Natural killer cell treated with Interleukin-12 subunit alpha and Interleukin-12 subunit beta and Interleukin-15 and Interleukin-18, amount 100 ng/mL, for 72 hours (primary cell): ENCODE measurements at regions not wholly inside any gene's neighbourhood (a gene's known extent, or its start where the extent isn't known, plus 50 kb on each side); places are given as distances from the start of the nearest gene placed in this dataset.

ENCODE experiments used
- ATAC-seq, 2 donors: fragments of 150-1000 bp; cut with Tn5 transposase in 1 of 2; sonication (Bioruptor Pico), chemical (Tn5 transposase) in 1 of 2; 2 replicates each; pipeline ENCODE4 v1.10.0; 2021
- DNase-seq: peaks from one replicate; pipeline ENCODE4 v3.0.0; 2022; ENCODE audit warnings: low spot score
- H3K27ac Mint-ChIP-seq, 2 donors: 1 replicate in 1 of 2; 2 replicates in 1 of 2; pipeline ENCODE4 v1.8.0; 2022; ENCODE audit warnings: mixed read lengths in 2 of 2, mild to moderate bottlenecking in 1 of 2, moderate library complexity in 1 of 2
- H3K27me3 Mint-ChIP-seq, 2 donors: 1 replicate in 1 of 2; 2 replicates in 1 of 2; pipeline ENCODE4 v1.8.0; 2022; ENCODE audit warnings: mixed read lengths in 2 of 2
- H3K36me3 Mint-ChIP-seq: one replicate; pipeline ENCODE4 v1.8.0; 2022; ENCODE audit warnings: mixed read lengths
- H3K4me1 Mint-ChIP-seq, 2 donors: 1 replicate in 1 of 2; 2 replicates in 1 of 2; pipeline ENCODE4 v1.8.0; 2022; ENCODE audit warnings: low read depth in 2 of 2, mixed read lengths in 2 of 2, mild to moderate bottlenecking in 1 of 2
- H3K4me3 Mint-ChIP-seq: one replicate; pipeline ENCODE4 v1.8.0; 2022; ENCODE audit warnings: mixed read lengths
- H3K9me3 Mint-ChIP-seq: 2 replicates; pipeline ENCODE4 v1.8.0; 2022; ENCODE audit warnings: mixed read lengths

DNA sequence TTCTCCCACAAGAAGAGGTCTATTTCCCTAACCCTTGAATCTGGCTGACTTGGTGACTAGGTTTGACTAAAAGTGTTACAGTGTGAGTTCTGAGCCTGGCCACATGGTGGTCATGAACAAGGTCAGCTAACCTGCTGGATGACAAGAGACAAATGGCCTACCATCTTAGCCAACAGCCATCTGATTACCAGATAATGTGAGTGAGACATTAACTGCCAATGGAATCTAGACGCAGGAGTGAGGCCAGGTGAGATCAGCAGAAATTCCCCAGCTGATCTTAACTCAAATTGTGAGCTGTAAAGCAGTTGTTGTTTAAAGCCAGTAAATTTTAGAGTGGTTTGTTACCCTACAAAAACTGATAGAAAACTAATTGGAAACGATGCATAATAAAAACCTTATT, 320.0 kb downstream of the BRINP2 start:
- Mint-ChIP-seq H3K36me3 (no peaks in the 10 kb centered on the region), H3K4me1 (no peaks in the 10 kb centered on the region), H3K4me3 (no peak overlapping the region), H3K9me3 (peaks cover 10% of the 10 kb centered on the region), H3K27ac (no peak overlapping the region), H3K27me3 (no peaks in the 10 kb centered on the region)
- ATAC-seq (no peak), DNase-seq (no peak)

DNA sequence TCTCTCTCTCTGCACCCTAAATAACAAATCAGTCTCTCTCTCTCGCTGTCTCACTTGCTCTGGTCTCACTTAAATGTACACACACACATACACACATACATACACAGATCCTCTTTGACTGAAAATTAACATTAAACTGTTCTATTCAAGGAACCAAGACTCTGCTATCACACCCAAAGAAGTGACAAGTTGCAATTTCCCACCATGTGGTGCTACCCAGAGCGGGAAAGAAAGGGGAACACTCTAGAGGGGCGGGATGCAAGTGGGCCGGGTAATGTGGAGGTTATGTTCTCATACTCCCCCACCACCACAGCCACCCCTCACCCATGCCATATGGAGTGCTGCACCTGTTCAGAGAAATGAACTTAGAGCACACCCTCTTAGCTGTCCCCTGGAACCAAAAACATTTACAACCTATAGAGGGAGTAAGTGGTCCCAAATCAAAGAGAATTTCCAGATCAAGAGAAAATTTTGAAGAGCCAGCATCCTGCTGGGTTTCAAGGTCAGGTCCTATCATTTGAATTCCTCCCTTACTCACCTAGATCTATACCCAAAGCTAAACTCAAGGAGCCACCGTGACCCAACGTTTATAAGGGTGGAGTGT, 319.4 kb downstream of the BRINP2 start:
- DNase-seq, result no peak
- no peak for ATAC-seq
- H3K36me3 Mint-ChIP-seq, result no peaks in the 10 kb centered on the region
- no peak overlapping the region for H3K27ac Mint-ChIP-seq
- H3K4me1 Mint-ChIP-seq, result no peaks in the 10 kb centered on the region
- no peaks in the 10 kb centered on the region for H3K27me3 Mint-ChIP-seq
- no peak overlapping the region for H3K4me3 Mint-ChIP-seq
- H3K9me3 Mint-ChIP-seq, result peaks cover 10% of the 10 kb centered on the region

DNA sequence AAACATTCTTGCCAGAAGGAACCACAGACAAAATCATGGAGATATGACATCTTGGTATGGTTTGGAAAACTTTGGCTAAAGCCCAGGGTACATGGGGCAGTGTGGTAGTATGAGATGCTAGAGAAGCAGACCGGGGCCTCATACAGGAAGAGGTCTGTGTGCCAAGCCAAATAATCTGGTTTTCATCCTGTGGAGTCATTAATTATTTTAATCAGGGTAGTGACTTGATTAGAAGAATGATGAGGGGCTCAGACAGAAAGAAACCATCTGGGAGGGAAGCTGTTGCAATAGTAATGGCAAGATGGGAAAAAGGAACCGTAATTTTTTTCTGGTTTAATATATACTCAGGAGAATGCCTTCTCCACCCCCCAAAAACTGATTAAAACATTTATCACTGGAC, 318.0 kb downstream of the BRINP2 start:
- ATAC-seq (no peak), DNase-seq (no peak)
- no peaks in the 10 kb centered on the region for H3K36me3 Mint-ChIP-seq
- peaks cover 9% of the 10 kb centered on the region for H3K9me3 Mint-ChIP-seq
- no peaks in the 10 kb centered on the region for H3K27me3 Mint-ChIP-seq
- no peak overlapping the region for H3K4me3 Mint-ChIP-seq
- H3K4me1 Mint-ChIP-seq, result no peaks in the 10 kb centered on the region
- H3K27ac Mint-ChIP-seq, result no peak overlapping the region

DNA sequence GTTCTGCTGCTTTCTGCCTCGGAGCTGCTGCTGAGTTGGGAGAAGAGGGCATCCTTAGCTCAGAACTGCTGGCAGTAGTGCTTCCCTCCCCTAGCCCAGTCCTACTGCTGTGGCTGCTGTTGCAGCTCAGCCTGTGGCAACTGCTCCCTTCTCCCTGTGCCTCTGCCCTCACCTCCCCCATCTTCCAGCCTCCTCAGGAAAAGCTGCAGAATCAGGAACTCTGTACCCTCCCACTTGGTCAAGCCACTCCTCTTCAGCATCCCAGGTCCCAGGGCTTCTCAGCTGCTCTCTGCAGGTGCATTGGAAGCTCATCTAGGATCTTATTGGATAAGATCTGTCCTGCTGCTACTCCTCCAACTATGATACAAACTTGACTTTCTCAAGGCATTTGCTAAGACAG, 316.7 kb downstream of the BRINP2 start:
- ATAC-seq (no peak), DNase-seq (no peak)
- Mint-ChIP-seq H3K27ac (no peak overlapping the region), H3K9me3 (peaks cover 13% of the 10 kb centered on the region), H3K4me3 (no peak overlapping the region), H3K27me3 (no peaks in the 10 kb centered on the region), H3K36me3 (no peaks in the 10 kb centered on the region), H3K4me1 (no peaks in the 10 kb centered on the region)

DNA sequence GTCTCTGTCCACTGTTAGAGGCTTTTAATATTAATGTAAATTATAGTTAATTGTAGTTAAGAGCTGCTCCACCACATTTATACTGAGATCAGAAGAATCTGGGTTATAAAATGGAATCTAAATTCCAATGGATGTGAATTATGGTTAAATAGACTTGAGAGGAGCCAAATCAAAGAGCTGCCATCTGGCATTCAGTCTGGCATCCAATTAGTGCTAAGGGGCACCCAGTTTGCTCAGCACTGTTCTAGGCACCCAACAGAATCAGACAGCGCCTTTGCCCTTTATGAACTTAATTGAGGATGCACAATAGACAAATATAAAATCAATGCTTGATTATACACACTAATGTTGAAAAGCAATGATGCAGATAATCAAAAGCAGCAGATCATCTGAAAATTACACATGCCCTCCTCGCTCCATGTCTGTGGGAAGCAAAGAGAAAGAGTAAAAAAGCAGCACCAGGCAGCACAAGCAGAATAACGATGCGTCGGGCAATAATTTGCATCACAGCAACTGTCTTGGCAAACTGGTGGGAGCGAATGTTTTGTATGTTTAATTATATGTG, 310.1 kb downstream of the BRINP2 start:
- no peak for ATAC-seq
- DNase-seq, result no peak
- no peak overlapping the region for H3K27ac Mint-ChIP-seq
- H3K9me3 Mint-ChIP-seq, result peaks cover 23% of the 10 kb centered on the region
- H3K36me3 Mint-ChIP-seq, result peaks cover 5% of the 10 kb centered on the region
- no peaks in the 10 kb centered on the region for H3K4me1 Mint-ChIP-seq
- no peaks in the 10 kb centered on the region for H3K27me3 Mint-ChIP-seq
- no peak overlapping the region for H3K4me3 Mint-ChIP-seq

DNA sequence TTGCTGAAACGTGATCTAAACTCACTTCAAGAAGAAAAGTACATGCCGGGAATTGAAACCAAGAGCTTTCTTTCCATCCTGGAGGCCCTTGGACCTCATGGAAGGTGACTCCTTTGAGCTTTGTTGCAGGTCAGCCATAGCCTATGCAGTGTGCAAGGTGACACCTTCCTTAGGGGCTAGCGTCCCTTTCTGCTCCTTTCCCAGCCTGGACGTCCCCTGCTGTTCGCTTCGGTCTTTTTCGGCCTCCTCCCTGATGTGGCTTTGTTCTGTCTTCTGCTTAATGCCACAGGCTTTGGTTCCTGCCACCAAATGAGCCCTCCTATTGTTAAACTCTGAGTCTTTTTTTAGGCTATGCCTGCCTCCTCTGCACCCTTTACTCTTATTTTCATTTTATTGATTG, 308.8 kb downstream of the BRINP2 start:
- H3K4me3 Mint-ChIP-seq, result no peak overlapping the region
- ATAC-seq, result no peak
- H3K9me3 Mint-ChIP-seq, result peaks cover 28% of the 10 kb centered on the region
- DNase-seq, result no peak
- H3K4me1 Mint-ChIP-seq, result no peaks in the 10 kb centered on the region
- no peak overlapping the region for H3K27ac Mint-ChIP-seq
- no peaks in the 10 kb centered on the region for H3K27me3 Mint-ChIP-seq
- H3K36me3 Mint-ChIP-seq, result peaks cover 5% of the 10 kb centered on the region

DNA sequence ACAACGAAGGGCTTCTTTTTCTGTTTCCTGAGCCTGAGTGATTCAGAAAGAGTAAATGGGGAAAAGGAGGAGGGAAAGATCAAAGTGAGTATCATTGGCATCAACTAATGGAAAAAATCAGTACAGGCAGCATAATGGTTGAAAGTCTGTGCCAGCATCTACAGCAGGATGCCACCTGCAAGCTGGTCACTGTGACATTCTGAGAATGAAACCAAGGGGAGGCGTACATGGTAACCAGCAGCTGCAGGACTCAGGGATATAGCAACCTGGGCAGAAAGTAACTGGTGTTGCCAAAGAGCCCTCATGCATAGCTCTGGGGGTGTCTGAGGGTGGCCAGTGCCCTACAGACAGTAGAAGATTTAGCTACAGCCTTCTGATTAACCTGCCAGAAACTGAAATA, 305.9 kb downstream of the BRINP2 start:
- no peak for DNase-seq
- H3K27ac Mint-ChIP-seq, result no peak overlapping the region
- H3K4me3 Mint-ChIP-seq, result no peak overlapping the region
- ATAC-seq, result no peak
- H3K9me3 Mint-ChIP-seq, result peaks cover 23% of the 10 kb centered on the region
- H3K4me1 Mint-ChIP-seq, result no peaks in the 10 kb centered on the region
- no peaks in the 10 kb centered on the region for H3K27me3 Mint-ChIP-seq
- H3K36me3 Mint-ChIP-seq, result peaks cover 5% of the 10 kb centered on the region

DNA sequence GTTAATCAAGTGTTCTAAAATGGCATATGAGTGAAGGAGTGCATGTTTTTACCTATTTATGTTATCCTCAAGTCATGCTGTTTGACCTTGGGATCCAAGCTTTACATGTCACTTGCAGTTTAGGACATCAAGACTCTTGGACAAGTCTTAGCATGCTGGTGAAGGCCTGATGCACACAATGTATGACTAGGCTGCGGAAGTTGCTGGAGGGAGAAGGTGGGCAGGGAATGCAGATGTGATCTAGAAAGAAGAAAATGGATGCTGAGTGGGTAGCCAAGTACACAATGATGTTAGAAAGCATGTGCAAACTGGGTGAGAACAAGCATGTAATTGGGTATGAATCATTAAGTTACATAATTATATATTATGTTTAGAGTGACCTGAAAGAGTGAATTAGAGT, 301.8 kb downstream of the BRINP2 start:
- H3K27me3 Mint-ChIP-seq, result no peaks in the 10 kb centered on the region
- ATAC-seq, result no peak
- H3K9me3 Mint-ChIP-seq, result peaks cover 23% of the 10 kb centered on the region

DNA sequence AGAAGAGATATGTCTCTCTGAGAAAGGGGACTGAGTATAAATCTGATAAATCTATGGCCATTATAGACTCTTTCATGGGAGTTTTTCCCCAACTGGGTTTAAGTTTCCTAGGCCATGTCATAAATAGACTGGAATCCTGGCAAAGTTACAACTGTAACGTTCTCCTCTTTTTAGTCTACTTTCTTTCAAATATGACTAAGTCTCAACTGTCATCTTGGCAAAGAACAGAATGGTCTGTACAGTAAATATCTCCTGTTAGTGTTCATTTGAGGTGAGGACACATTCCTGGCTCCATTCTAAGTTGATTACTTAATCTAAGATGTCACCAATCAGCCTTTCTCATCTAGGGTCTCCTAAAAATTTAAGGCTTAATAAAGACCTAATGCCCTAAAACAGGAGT, 300.5 kb downstream of the BRINP2 start:
- Mint-ChIP-seq H3K4me3 (no peak overlapping the region), H3K27ac (no peak overlapping the region), H3K36me3 (no peaks in the 10 kb centered on the region), H3K9me3 (peaks cover 23% of the 10 kb centered on the region), H3K27me3 (no peaks in the 10 kb centered on the region), H3K4me1 (no peaks in the 10 kb centered on the region)
- ATAC-seq (no peak), DNase-seq (no peak)

More for the DNA sequence above, 301.8 kb downstream of the BRINP2 start:
- Mint-ChIP-seq H3K4me3 (no peak overlapping the region), H3K4me1 (no peaks in the 10 kb centered on the region), H3K27ac (no peak overlapping the region), H3K36me3 (no peaks in the 10 kb centered on the region)
- no peak for DNase-seq

DNA sequence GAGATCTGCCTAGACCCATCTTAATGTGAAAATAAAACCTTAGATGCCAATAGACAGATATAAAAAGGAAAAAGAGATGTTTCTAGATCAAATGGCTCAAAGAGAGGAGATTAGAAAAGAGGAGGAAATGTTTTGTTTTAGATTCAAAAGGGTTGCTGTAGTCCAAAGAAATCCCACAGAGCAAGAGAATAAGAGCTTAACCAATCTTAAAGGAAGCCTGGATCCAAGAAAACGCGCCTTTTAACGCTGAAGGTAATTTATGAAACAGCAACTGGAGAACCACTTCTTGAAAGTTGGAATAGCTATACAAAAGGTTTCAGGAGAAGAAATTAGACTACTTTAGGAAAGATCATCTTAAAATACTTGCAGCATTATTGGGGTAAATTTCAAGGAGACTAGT, 298.8 kb downstream of the BRINP2 start:
- H3K4me3 Mint-ChIP-seq, result no peak overlapping the region
- DNase-seq, result no peak
- no peaks in the 10 kb centered on the region for H3K27me3 Mint-ChIP-seq

DNA sequence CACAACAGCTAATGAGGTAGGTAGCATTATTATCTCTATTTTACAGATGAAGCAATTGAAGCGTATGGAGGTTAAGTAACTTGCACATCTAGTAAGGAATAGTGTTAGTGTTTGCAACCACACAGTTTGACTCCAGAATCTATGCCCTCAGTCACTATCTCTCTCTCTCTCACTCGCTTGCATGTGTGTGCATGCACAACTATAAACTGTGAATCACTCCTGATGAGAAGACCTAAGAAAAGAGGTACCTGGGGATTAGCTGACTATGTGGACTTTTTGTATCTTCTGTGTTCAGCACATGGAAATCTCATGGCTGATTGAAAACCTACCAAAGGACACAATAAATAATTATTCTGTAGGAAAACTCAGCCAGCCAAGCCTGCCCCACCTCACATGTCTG, 295.5 kb downstream of the BRINP2 start:
- no peak for DNase-seq
- Mint-ChIP-seq H3K4me3 (no peak overlapping the region), H3K4me1 (no peaks in the 10 kb centered on the region), H3K27ac (no peak overlapping the region), H3K27me3 (no peaks in the 10 kb centered on the region), H3K36me3 (no peaks in the 10 kb centered on the region), H3K9me3 (peaks cover 18% of the 10 kb centered on the region)
- no peak for ATAC-seq

More for the DNA sequence above, 298.8 kb downstream of the BRINP2 start:
- Mint-ChIP-seq H3K27ac (no peak overlapping the region), H3K9me3 (peaks cover 17% of the 10 kb centered on the region), H3K4me1 (no peaks in the 10 kb centered on the region), H3K36me3 (no peaks in the 10 kb centered on the region)
- ATAC-seq, result no peak

DNA sequence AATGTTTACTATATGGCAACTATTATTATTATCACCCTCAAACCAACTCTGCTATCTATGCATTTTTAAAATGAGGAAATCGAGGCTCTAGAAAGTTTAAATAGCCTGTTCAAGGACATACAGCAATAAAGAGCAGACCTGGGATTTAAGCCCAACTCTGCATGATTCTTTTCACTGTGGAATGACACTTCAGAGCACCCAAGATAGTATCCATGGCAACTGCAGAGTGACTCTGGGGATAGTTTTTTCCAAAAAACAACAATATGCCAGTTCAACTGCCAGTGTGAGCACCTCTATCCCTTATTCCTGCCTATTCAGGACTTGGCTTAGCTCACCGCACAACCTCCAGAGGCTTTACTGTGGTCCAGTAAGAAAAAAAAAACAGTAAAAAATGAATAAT, 293.9 kb downstream of the BRINP2 start:
- peaks cover 18% of the 10 kb centered on the region for H3K9me3 Mint-ChIP-seq
- DNase-seq (no peak), ATAC-seq (no peak)
- H3K4me3 Mint-ChIP-seq, result no peak overlapping the region
- no peaks in the 10 kb centered on the region for H3K36me3 Mint-ChIP-seq
- H3K27me3 Mint-ChIP-seq, result no peaks in the 10 kb centered on the region
- H3K4me1 Mint-ChIP-seq, result no peaks in the 10 kb centered on the region
- no peak overlapping the region for H3K27ac Mint-ChIP-seq

DNA sequence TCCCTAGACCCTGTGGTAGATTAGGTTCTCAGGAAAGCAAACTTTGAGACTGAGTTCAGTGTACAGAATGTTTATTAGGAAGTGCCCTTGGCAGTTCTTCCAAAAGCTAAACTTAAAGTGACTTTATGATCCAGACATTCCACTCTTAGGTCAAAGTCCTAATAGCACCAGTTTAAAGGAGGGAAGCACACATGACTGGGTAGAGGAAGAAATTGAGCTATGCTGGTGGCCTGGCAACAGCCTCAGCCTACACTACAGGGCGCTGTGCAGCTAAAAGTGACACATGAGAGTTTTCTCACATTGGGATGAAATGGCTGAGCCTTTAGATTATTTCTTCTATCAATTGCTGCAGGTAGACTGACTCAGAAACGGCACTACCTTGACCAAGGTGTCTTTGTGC, 280.4 kb downstream of the BRINP2 start:
- DNase-seq, result no peak
- no peaks in the 10 kb centered on the region for H3K36me3 Mint-ChIP-seq
- peaks cover 20% of the 10 kb centered on the region for H3K9me3 Mint-ChIP-seq
- no peak for ATAC-seq
- no peaks in the 10 kb centered on the region for H3K27me3 Mint-ChIP-seq
- no peaks in the 10 kb centered on the region for H3K4me1 Mint-ChIP-seq
- no peak overlapping the region for H3K4me3 Mint-ChIP-seq
- no peak overlapping the region for H3K27ac Mint-ChIP-seq

DNA sequence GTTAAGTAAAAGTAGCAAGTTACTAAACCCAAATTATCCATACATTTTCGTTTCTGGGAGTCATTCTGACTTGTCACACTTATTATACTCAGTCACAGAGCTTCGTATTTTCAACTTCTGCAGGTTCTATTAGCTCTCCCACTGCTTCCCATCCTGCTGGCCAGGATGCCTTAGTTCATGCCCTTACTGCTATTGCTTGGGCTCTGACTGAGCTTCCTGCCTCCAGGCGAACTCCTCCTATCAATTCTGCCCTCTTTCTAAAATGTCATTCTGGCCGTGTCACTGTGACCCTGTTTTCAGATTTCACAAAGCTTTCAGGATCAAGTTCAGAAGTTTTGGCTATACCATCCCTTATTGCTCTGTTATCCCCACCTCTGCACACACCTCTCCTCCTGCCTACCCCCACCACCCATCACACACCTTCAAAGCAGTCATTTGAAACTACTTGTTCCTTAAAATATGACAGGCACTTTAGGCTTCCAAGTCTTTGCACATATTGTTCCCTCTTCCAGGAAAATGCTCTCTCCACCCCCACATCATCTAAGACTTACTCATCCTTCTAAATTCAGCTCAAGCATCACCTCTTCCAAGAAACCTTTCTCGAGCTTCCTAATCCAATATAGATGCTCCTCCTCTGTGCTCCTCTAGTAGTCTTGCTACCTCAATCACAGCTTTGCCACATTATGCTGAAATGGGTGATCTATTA, 278.0 kb downstream of the BRINP2 start:
- no peak overlapping the region for H3K4me3 Mint-ChIP-seq
- no peaks in the 10 kb centered on the region for H3K4me1 Mint-ChIP-seq
- DNase-seq (no peak), ATAC-seq (no peak)
- H3K9me3 Mint-ChIP-seq, result peaks cover 11% of the 10 kb centered on the region
- no peaks in the 10 kb centered on the region for H3K27me3 Mint-ChIP-seq
- H3K36me3 Mint-ChIP-seq, result no peaks in the 10 kb centered on the region
- H3K27ac Mint-ChIP-seq, result no peak overlapping the region
